Uterus (tissue), 3 donors: ENCODE measurements at regions not wholly inside any gene's neighbourhood (a gene's known extent, or its start where the extent isn't known, plus 50 kb on each side); places are given as distances from the start of the nearest gene placed in this dataset.

Source experiments
- DNase-seq, 2 donors: peaks; one replicate each; pipeline ENCODE4 v3.0.0-alpha.2; 2019 to 2020
- H3K27ac ChIP-seq, 2 donors: fragments of 200-600 bp; sonication (generic); 1 replicate in 1 of 2; 2 replicates in 1 of 2; pipeline ENCODE4 v1.5.1; 2016 to 2018
- H3K27me3 ChIP-seq, 2 donors: fragments of 200-600 bp; sonication (generic); one replicate each; pipeline ENCODE4 v1.5.1; 2018 to 2019; ENCODE audit warnings: control low read depth in 1 of 2
- H3K36me3 ChIP-seq, 2 donors: fragments of 200-600 bp; sonication (generic); one replicate each; pipeline ENCODE4 v1.5.1; 2019; ENCODE audit warnings: control low read depth in 1 of 2
- H3K4me1 ChIP-seq, 2 donors: fragments of 200-600 bp; sonication (generic); one replicate each; pipeline ENCODE4 v1.5.1; 2018 to 2019; ENCODE audit warnings: control low read depth in 1 of 2
- H3K4me3 ChIP-seq, 2 donors: fragments of 200-600 bp; sonication (generic); 1 replicate in 1 of 2; 2 replicates in 1 of 2; pipeline ENCODE4 v1.5.1; 2018 to 2019; ENCODE audit warnings: mild to moderate bottlenecking in 1 of 2
- H3K9me3 ChIP-seq, 2 donors: fragments of 200-600 bp; sonication (generic); one replicate each; pipeline ENCODE4 v1.5.1; 2019; ENCODE audit warnings: control low read depth in 1 of 2
- POLR2A ChIP-seq, 2 donors: fragments of 450-650 bp; IDR thresholded peaks; one replicate each; pipeline ENCODE4 v1.6.1; 2016; ENCODE audit warnings: antibody characterized with exemption in 2 of 2, mild to moderate bottlenecking in 1 of 2, moderate library complexity in 1 of 2
- intact Hi-C: fragments of 100-400 bp; cut with DNase I; formaldehyde crosslinking; loops from one replicate; pipeline ENCODE4 v1.15.1; 2023; ENCODE audit warnings: low total_unique reads
- TF ChIP-seq, protein P1 (sequence below), 4 experiments: fragments of 200-600 bp in 2 of 4; fragments of 450-650 bp in 2 of 4; sonication (generic) in 2 of 4; IDR thresholded peaks; one replicate each; pipeline ENCODE4 v1.5.1; 2016 to 2019; ENCODE audit warnings: antibody characterized with exemption in 4 of 4, mild to moderate bottlenecking in 2 of 4, moderate library complexity in 1 of 4
- donor health status: DM: yes; HTN: yes; CAD: no.

DNA sequence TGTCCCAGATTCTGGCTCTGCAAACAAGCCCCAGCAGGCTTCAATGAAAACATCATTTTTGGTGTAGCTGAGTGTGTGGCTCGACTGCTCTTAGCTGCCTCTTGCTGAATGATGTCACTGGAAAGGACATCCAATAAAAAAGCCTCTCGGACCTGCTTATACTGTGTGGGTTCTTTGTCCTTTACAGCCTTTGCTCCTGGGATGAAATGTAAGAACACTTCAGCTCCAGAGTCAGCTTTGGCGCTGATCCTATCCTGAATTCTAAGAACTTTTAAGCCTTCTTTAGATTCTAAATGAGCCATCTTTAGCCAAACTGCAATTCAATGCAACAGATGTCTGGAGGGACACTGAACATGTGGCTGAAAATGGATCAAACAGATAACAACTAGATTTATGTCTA, 404.6 kb upstream of the C9orf72 start:
- no peak overlapping the region for H3K4me3 ChIP-seq
- H3K27me3 ChIP-seq: no peaks in the 10 kb centered on the region
- intact Hi-C loops: no loop called here
- no peaks in the 10 kb centered on the region for H3K4me1 ChIP-seq
- H3K9me3 ChIP-seq: no peaks in the 10 kb centered on the region
- no peak for DNase-seq
- no peak overlapping the region for H3K27ac ChIP-seq
- no peaks in the 10 kb centered on the region for H3K36me3 ChIP-seq
- no peak for TF ChIP-seq POLR2A (IDR thresholded peaks at IDR 0.05)
- TF ChIP-seq, protein P1, sequence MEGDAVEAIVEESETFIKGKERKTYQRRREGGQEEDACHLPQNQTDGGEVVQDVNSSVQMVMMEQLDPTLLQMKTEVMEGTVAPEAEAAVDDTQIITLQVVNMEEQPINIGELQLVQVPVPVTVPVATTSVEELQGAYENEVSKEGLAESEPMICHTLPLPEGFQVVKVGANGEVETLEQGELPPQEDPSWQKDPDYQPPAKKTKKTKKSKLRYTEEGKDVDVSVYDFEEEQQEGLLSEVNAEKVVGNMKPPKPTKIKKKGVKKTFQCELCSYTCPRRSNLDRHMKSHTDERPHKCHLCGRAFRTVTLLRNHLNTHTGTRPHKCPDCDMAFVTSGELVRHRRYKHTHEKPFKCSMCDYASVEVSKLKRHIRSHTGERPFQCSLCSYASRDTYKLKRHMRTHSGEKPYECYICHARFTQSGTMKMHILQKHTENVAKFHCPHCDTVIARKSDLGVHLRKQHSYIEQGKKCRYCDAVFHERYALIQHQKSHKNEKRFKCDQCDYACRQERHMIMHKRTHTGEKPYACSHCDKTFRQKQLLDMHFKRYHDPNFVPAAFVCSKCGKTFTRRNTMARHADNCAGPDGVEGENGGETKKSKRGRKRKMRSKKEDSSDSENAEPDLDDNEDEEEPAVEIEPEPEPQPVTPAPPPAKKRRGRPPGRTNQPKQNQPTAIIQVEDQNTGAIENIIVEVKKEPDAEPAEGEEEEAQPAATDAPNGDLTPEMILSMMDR (IDR thresholded peaks at IDR 0.05): no peak

DNA sequence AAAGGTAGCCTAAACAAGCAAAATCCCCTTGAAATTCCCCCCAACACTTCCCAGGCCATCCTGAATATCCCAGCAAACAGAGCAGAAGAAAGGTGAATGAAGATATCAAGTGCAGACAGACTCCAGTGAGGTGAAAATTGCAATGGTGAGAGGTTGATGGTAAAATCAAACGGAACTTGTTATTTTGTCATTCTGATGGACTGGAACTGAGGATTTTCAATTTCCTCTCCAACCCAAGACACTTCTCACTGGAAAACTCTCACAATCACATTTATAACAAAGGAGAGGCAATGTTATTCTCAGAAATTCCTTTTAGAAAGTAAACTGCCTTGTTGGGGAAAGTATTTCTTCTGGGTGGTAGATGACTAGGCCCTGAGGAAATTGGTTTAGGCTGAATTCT, 412.4 kb upstream of the C9orf72 start:
- Histone ChIP-seq H3K36me3 (no peaks in the 10 kb centered on the region), H3K4me1 (no peaks in the 10 kb centered on the region), H3K9me3 (no peaks in the 10 kb centered on the region), H3K27me3 (no peaks in the 10 kb centered on the region), H3K27ac (no peak overlapping the region), H3K4me3 (no peak overlapping the region)
- TF ChIP-seq, protein P1 (IDR thresholded peaks at IDR 0.05): no peak
- TF ChIP-seq POLR2A (IDR thresholded peaks at IDR 0.05): no peak
- no peak for DNase-seq
- intact Hi-C loops: no loop called here

DNA sequence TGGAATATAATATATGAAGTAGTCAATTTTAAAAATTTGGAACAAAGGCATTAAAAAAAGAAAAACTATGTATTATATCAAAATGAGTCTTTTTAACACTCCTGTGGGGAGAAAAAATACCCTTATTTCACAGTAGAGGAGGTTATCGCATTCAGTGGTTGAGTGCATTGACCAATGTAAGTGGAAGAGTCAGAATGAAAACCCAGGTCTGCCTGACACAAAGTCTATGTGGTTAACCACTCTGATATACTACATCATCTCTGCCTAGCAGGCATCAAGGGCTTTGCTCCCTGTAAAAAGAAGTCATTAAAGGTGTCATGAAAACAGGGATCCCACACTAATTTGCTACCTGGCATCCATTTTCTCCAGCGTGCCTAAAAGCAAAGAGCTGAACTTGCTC, 417.2 kb upstream of the C9orf72 start:
- TF ChIP-seq, protein P1 (IDR thresholded peaks at IDR 0.05): no peak
- no peak for TF ChIP-seq POLR2A (IDR thresholded peaks at IDR 0.05)
- H3K9me3 ChIP-seq: no peaks in the 10 kb centered on the region
- H3K27me3 ChIP-seq: no peaks in the 10 kb centered on the region
- no peak overlapping the region for H3K4me3 ChIP-seq
- intact Hi-C loops: no loop called here
- no peak overlapping the region for H3K27ac ChIP-seq
- no peak for DNase-seq
- no peaks in the 10 kb centered on the region for H3K4me1 ChIP-seq
- H3K36me3 ChIP-seq: no peaks in the 10 kb centered on the region

DNA sequence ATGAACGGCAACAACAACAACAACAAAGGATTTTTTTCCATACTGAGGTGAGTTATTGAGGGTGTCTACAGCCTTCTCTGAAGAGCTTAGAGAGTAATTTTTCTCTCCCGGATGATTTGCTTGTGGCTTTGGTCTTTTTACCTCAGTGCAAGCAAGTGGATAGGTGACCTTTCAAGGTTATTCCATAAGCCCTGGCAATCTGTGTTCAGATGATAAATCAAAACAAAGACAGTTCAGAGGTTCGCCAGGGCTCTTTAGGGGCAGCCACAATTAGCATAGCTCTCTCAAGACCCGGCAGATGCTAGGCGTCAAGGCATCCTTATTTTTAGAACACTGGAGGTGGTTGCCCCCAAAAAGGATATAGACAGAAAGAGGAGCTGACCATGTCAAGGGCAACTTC, 417.9 kb upstream of the C9orf72 start:
- Histone ChIP-seq H3K27me3 (no peaks in the 10 kb centered on the region), H3K4me3 (no peak overlapping the region), H3K36me3 (no peaks in the 10 kb centered on the region), H3K9me3 (no peaks in the 10 kb centered on the region), H3K4me1 (no peaks in the 10 kb centered on the region), H3K27ac (no peak overlapping the region)
- intact Hi-C loops: no loop called here
- no peak for DNase-seq
- TF ChIP-seq, protein P1 (IDR thresholded peaks at IDR 0.05): no peak
- no peak for TF ChIP-seq POLR2A (IDR thresholded peaks at IDR 0.05)

DNA sequence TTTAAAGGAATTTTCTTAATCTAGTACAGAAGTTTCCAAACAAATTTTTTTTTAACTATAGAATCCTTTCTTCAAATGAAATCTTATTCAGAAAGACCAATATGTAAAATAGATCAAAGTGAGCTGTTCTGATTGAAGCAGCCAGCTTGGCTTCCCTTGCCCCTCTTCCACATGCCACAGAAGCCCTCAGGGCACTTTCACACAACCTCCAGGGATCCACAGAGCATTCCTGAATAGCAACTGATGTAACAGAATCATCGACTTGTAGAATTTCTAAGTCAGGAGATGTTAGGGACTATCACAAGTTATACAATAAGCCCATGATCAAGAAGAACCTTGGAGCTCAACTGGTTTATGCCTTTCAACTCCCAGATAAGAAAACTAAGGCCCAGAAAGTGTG, 427.8 kb upstream of the C9orf72 start:
- intact Hi-C loops: no loop called here
- Histone ChIP-seq H3K27me3 (no peaks in the 10 kb centered on the region), H3K4me1 (no peaks in the 10 kb centered on the region)

More for the DNA sequence above, 427.8 kb upstream of the C9orf72 start:
- Histone ChIP-seq H3K27ac (no peak overlapping the region), H3K9me3 (no peaks in the 10 kb centered on the region), H3K4me3 (no peak overlapping the region), H3K36me3 (no peaks in the 10 kb centered on the region)
- TF ChIP-seq, protein P1 (IDR thresholded peaks at IDR 0.05): no peak
- TF ChIP-seq POLR2A (IDR thresholded peaks at IDR 0.05): no peak
- DNase-seq: no peak
